ENCODE measurements at regions not wholly inside any gene's neighbourhood (a gene's known extent, or its start where the extent isn't known, plus 50 kb on each side); places are given as distances from the start of the nearest gene placed in this dataset.

DNA sequence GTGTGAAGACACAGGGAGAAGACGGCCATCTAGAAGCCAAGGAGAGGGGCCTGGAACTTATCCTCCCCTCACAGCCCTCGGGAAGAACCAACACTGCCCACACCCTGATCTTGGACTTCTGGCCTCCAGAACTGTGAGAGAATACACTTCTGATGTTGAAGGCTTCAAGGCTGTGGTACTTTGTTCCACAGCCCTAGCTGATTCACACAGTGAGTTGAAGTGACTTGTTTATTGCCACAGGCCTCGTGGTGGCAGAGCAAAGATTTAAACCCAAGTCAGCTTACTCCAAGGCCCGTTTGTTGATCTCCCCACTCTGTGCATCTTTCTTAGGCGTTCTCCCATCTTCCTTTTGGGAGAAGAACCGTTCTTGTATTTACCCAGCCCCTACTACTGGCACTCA, 72.8 kb downstream of the CYTL1 start:
- TF ChIP-seq, protein P1, sequence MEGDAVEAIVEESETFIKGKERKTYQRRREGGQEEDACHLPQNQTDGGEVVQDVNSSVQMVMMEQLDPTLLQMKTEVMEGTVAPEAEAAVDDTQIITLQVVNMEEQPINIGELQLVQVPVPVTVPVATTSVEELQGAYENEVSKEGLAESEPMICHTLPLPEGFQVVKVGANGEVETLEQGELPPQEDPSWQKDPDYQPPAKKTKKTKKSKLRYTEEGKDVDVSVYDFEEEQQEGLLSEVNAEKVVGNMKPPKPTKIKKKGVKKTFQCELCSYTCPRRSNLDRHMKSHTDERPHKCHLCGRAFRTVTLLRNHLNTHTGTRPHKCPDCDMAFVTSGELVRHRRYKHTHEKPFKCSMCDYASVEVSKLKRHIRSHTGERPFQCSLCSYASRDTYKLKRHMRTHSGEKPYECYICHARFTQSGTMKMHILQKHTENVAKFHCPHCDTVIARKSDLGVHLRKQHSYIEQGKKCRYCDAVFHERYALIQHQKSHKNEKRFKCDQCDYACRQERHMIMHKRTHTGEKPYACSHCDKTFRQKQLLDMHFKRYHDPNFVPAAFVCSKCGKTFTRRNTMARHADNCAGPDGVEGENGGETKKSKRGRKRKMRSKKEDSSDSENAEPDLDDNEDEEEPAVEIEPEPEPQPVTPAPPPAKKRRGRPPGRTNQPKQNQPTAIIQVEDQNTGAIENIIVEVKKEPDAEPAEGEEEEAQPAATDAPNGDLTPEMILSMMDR (IDR thresholded peaks at IDR 0.05) = no peak
- TF ChIP-seq POLR2A (IDR thresholded peaks at IDR 0.05) = no peak

Data from thyroid gland (tissue), 4 donors.